Left ventricle myocardium inferior (tissue), 1 donor: ENCODE measurements at regions not wholly inside any gene's neighbourhood (a gene's known extent, or its start where the extent isn't known, plus 50 kb on each side); places are given as distances from the start of the nearest gene placed in this dataset.

Source experiments
- DNase-seq: peaks from one replicate; pipeline ENCODE4 v3.0.0-alpha.2; 2020
- H3K27ac ChIP-seq: fragments of 200-600 bp; replicated peaks from 2 replicates; pipeline ENCODE4 v1.8.0; 2021
- H3K27me3 ChIP-seq: fragments of 200-600 bp; 2 replicates; pipeline ENCODE4 v1.8.0; 2021; ENCODE audit warnings: low read depth
- H3K36me3 ChIP-seq: fragments of 200-600 bp; 2 replicates; pipeline ENCODE4 v1.8.0; 2021
- H3K4me1 ChIP-seq: fragments of 200-600 bp; 2 replicates; pipeline ENCODE4 v1.8.0; 2021
- H3K4me3 ChIP-seq: fragments of 200-600 bp; 2 replicates; pipeline ENCODE4 v1.8.0; 2021; ENCODE audit warnings: mild to moderate bottlenecking, moderate library complexity
- H3K9me3 ChIP-seq: fragments of 200-600 bp; replicated peaks from 2 replicates; pipeline ENCODE4 v1.8.0; 2021
- intact Hi-C: fragments of 100-400 bp; cut with micrococcal nuclease; formaldehyde crosslinking; loops from one replicate; pipeline ENCODE4 v1.11.0; 2022
- TF ChIP-seq, protein P1 (sequence below): fragments of 200-600 bp; IDR thresholded peaks from 2 replicates; pipeline ENCODE4 v1.8.0; 2021; ENCODE audit warnings: antibody characterized with exemption, mild to moderate bottlenecking, borderline replicate concordance
- donor health status: DM: no; HTN: yes; CAD: no; lungs with severe emphysema.

DNA sequence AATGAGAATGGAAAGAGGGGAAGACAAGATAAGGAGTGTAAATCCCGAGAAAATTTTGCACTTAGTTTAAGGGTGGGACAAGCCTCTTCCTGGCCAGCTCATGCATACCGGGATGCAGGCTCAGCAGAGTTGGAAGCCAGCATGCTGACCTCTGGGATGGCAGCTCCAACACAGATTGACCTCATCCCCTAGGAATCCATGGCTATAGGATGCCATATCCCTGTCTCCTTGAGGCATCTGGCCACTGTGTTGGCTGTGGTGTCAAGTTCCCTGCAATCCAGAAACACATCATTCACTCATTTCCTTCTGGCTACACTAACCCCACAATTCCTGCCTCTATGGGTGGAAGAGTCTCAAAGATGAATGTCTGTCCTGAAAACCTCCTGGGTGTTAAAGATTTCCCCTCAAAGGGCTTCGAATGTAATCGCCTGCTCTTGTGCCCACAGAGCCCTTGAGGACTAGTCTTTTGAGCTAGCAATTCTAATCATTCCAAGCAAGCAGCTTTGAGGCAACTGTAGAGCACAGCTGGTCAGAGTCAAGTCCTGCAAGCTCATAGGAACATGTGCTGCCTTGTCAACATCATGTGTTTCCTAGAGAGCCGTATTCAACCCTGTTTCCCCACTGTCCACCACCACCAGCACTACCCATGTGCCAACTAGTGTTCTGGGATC lies 141.4 kb downstream of the PMP22 start:
- Histone ChIP-seq H3K4me1 (no peaks in the 10 kb centered on the region), H3K27me3 (no peaks in the 10 kb centered on the region), H3K9me3 (no peaks in the 10 kb centered on the region), H3K4me3 (no peak overlapping the region), H3K36me3 (no peaks in the 10 kb centered on the region), H3K27ac (no peak overlapping the region)
- TF ChIP-seq, protein P1, sequence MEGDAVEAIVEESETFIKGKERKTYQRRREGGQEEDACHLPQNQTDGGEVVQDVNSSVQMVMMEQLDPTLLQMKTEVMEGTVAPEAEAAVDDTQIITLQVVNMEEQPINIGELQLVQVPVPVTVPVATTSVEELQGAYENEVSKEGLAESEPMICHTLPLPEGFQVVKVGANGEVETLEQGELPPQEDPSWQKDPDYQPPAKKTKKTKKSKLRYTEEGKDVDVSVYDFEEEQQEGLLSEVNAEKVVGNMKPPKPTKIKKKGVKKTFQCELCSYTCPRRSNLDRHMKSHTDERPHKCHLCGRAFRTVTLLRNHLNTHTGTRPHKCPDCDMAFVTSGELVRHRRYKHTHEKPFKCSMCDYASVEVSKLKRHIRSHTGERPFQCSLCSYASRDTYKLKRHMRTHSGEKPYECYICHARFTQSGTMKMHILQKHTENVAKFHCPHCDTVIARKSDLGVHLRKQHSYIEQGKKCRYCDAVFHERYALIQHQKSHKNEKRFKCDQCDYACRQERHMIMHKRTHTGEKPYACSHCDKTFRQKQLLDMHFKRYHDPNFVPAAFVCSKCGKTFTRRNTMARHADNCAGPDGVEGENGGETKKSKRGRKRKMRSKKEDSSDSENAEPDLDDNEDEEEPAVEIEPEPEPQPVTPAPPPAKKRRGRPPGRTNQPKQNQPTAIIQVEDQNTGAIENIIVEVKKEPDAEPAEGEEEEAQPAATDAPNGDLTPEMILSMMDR, result no peak
- no peak for DNase-seq
- intact Hi-C loops, result no loop called here

DNA sequence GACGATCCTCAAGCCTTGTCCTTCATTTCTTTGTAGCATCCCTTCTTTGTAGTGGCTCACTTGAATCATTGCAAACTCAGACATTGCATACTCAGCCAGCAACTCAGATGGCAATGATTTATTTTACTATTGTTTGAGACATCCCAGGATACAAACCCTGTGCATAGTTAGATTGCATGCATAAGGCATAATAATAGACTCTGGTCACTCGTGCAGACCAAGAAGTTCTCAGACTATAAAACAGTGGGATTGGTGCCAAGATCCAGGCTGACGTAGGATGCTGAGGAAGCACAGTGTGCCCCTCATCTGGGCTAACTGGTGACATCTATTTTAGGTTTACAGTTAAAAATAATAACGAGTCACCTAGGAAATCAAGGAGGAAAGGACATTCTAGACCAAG lies 142.3 kb downstream of the PMP22 start:
- DNase-seq, result no peak
- Histone ChIP-seq H3K36me3 (no peaks in the 10 kb centered on the region), H3K9me3 (no peaks in the 10 kb centered on the region), H3K4me3 (no peak overlapping the region), H3K27me3 (no peaks in the 10 kb centered on the region), H3K27ac (no peak overlapping the region), H3K4me1 (no peaks in the 10 kb centered on the region)
- TF ChIP-seq, protein P1, result no peak
- intact Hi-C loops, result no loop called here

DNA sequence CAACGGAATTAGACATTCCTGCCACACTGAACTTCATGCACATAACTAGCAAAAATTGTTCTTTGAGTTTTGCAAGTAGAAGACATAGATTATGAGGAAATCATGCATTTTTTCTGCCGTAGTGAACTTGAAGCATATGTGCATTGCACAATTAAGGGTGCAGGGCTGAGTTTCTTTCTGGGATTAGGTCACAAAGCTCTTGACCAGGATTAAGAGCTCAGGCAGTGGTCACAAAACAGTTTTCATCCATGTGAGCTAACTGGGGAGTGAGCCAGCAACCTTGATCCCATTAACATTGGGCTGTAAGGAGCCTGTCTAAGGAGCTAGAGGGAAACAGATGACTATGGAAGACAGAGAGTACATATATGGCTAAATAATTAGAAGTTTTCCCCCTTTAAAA lies 143.7 kb downstream of the PMP22 start:
- H3K4me3 ChIP-seq, result no peak overlapping the region
- intact Hi-C loops, result no loop called here
- H3K27ac ChIP-seq, result no peak overlapping the region
- DNase-seq, result no peak
- no peaks in the 10 kb centered on the region for H3K4me1 ChIP-seq
- TF ChIP-seq, protein P1, result no peak
- no peaks in the 10 kb centered on the region for H3K27me3 ChIP-seq
- peaks cover 10% of the 10 kb centered on the region for H3K9me3 ChIP-seq
- no peaks in the 10 kb centered on the region for H3K36me3 ChIP-seq

DNA sequence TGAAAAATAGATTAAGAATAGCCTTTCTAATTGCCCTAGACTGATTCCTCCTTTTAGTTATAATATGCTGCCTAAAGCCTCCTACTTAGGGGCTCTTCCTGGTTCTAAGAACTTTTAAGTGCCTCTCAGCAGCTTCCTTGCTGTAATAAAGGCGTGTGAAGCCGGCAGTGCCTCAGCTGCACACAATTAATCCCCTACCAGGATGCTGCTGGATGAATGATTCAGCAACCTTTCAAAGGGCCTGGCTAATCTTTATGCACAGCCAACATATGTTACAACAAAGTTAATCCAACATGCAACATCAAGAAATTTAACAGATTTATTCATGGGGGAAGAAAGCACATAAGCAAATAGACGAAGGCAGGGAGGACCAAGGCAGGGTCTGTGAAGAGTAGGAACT lies 145.2 kb downstream of the PMP22 start:
- DNase-seq, result no peak
- intact Hi-C loops, result no loop called here
- Histone ChIP-seq H3K4me3 (no peak overlapping the region), H3K36me3 (no peaks in the 10 kb centered on the region), H3K9me3 (peaks cover 24% of the 10 kb centered on the region), H3K4me1 (no peaks in the 10 kb centered on the region), H3K27ac (no peak overlapping the region), H3K27me3 (no peaks in the 10 kb centered on the region)
- TF ChIP-seq, protein P1, result no peak

DNA sequence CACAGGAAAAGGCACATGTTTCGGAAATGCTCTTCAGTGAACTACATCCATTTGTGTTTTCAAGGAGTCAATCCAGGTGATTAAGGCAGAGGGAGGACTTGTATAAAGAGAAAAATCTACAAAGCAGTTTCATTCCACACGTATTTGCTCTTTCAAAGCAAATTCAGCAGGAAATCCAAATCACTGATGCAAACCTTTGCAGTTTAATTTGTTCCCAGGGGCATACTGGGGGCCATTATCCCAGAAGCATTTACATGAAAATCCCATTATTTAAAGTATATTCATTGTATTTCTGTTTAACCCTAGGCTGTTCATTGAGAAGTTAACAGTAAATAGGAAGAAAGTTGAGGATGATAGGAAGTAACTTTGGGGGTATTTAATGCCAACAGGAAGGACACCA lies 147.9 kb downstream of the PMP22 start:
- no peak for DNase-seq
- H3K27ac ChIP-seq, result no peak overlapping the region
- intact Hi-C loops, result no loop called here
- H3K9me3 ChIP-seq, result peaks cover 24% of the 10 kb centered on the region
- H3K27me3 ChIP-seq, result no peaks in the 10 kb centered on the region
- H3K4me3 ChIP-seq, result no peak overlapping the region
- TF ChIP-seq, protein P1, result no peak
- no peaks in the 10 kb centered on the region for H3K36me3 ChIP-seq
- H3K4me1 ChIP-seq, result peaks cover 14% of the 10 kb centered on the region
